ENCODE measurements at regions not wholly inside any gene's neighbourhood (a gene's known extent, or its start where the extent isn't known, plus 50 kb on each side); places are given as distances from the start of the nearest gene placed in this dataset.
"Not testable (repeated sequence)": the region's sequence is repeated elsewhere in the genome, so short reads cannot be mapped to it uniquely, and the experiment has no call there.

DNA sequence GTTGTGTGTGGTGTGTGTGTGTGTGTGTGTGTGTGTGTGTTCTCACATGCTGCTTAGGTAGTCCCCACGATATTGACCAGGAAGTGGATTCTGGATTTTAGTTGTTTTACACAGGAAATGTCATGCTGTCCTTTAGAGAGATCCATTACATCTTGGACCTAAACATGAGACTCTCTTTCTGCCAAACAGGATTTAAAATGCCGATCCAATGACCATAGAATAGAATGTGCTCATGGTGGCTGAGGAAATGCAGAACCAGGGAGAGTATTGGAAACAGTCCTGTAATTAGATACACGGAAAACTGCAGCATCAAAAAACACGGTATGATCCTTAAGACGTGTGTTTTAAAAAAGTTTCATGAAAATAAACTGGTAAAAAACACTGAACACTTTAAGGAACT, 347.8 kb upstream of the FRG1 start:
- TF ChIP-seq, protein P1, sequence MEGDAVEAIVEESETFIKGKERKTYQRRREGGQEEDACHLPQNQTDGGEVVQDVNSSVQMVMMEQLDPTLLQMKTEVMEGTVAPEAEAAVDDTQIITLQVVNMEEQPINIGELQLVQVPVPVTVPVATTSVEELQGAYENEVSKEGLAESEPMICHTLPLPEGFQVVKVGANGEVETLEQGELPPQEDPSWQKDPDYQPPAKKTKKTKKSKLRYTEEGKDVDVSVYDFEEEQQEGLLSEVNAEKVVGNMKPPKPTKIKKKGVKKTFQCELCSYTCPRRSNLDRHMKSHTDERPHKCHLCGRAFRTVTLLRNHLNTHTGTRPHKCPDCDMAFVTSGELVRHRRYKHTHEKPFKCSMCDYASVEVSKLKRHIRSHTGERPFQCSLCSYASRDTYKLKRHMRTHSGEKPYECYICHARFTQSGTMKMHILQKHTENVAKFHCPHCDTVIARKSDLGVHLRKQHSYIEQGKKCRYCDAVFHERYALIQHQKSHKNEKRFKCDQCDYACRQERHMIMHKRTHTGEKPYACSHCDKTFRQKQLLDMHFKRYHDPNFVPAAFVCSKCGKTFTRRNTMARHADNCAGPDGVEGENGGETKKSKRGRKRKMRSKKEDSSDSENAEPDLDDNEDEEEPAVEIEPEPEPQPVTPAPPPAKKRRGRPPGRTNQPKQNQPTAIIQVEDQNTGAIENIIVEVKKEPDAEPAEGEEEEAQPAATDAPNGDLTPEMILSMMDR (conservative IDR thresholded peaks at IDR 0.05; ENCODE audit: low read depth, low read length) = no peak
- no peaks in the 10 kb centered on the region for H3K36me3 ChIP-seq (ENCODE audit: insufficient read depth)
- H3K4me3 ChIP-seq (IDR thresholded peaks at IDR 0.05; ENCODE audit: insufficient read depth, low read depth, low read length) = no peak overlapping the region
- no peaks in the 10 kb centered on the region for H3K79me2 ChIP-seq (ENCODE audit: insufficient read depth, low read depth)
- H4K20me1 ChIP-seq (ENCODE audit: insufficient read depth) = no peaks in the 10 kb centered on the region
- no peaks in the 10 kb centered on the region for H3K27me3 ChIP-seq (ENCODE audit: insufficient read depth, low read depth)
- no peak overlapping the region for H2AFZ ChIP-seq (ENCODE audit: low read depth)
- no peaks in the 10 kb centered on the region for H3K4me1 ChIP-seq (ENCODE audit: low read depth, poor library complexity, severe bottlenecking)
- no peak overlapping the region for H3K27ac ChIP-seq
- H3K4me2 ChIP-seq = no peak overlapping the region
- no peak overlapping the region for H3K9ac ChIP-seq

DNA sequence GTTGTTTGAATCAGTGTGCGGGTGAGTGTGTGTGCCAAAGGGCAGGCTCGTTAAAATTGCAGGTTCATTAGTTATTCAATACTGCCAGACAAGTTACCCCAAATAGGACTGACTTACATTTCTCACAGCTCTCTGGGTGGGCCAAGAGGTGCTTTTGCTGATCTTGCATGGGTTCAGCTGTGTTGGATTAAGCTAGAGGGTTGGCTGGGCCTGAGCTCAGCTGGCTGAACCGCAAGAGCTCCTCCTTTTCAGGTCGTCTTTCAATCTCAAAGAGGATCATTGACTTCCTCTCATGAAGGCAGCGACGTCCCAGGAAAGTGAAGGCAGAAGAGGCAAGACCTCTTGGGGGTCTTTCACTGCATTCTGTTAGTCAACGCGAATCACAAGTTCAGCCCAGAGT, 343.3 kb upstream of the FRG1 start:
- no peak overlapping the region for H3K27ac ChIP-seq
- no peaks in the 10 kb centered on the region for H3K4me1 ChIP-seq (ENCODE audit: low read depth, poor library complexity, severe bottlenecking)
- no peaks in the 10 kb centered on the region for H3K36me3 ChIP-seq (ENCODE audit: insufficient read depth)
- H3K9ac ChIP-seq = no peak overlapping the region
- H3K79me2 ChIP-seq (ENCODE audit: insufficient read depth, low read depth) = no peaks in the 10 kb centered on the region
- H3K27me3 ChIP-seq (ENCODE audit: insufficient read depth, low read depth) = no peaks in the 10 kb centered on the region
- TF ChIP-seq, protein P1 (conservative IDR thresholded peaks at IDR 0.05; ENCODE audit: low read depth, low read length) = no peak
- H3K4me2 ChIP-seq = no peak overlapping the region
- H3K4me3 ChIP-seq (IDR thresholded peaks at IDR 0.05; ENCODE audit: insufficient read depth, low read depth, low read length) = no peak overlapping the region
- H4K20me1 ChIP-seq (ENCODE audit: insufficient read depth) = no peaks in the 10 kb centered on the region
- no peak overlapping the region for H2AFZ ChIP-seq (ENCODE audit: low read depth)

DNA sequence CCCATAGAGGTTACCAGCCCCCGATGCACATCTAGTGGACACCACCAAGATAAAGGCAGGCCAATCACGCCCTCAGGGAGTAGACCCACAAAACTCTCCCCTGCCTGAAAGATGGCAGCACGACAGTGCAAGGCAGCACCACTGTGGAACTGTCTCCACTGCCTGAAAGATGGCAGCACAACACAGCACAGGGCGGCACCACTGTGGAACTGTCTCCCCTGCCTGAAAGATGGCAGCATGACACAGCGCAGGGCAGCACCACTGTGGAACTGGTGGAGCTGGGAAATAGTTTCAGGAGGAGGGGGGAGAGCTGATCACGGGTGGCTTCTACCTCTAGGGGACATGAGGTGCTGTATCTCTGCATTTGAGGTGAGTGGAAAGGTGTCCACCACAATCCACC, 340.4 kb upstream of the FRG1 start:
- Histone ChIP-seq H3K36me3 (ENCODE audit: insufficient read depth) (no peaks in the 10 kb centered on the region), H3K9ac (no peak overlapping the region), H3K27me3 (ENCODE audit: insufficient read depth, low read depth) (no peaks in the 10 kb centered on the region), H3K4me2 (no peak overlapping the region), H4K20me1 (ENCODE audit: insufficient read depth) (no peaks in the 10 kb centered on the region), H3K4me3 (IDR thresholded peaks at IDR 0.05; ENCODE audit: insufficient read depth, low read depth, low read length) (no peak overlapping the region), H3K27ac (no peak overlapping the region), H2AFZ (ENCODE audit: low read depth) (no peak overlapping the region), H3K79me2 (ENCODE audit: insufficient read depth, low read depth) (no peaks in the 10 kb centered on the region), H3K4me1 (ENCODE audit: low read depth, poor library complexity, severe bottlenecking) (no peaks in the 10 kb centered on the region)
- TF ChIP-seq, protein P1 (conservative IDR thresholded peaks at IDR 0.05; ENCODE audit: low read depth, low read length) = no peak

DNA sequence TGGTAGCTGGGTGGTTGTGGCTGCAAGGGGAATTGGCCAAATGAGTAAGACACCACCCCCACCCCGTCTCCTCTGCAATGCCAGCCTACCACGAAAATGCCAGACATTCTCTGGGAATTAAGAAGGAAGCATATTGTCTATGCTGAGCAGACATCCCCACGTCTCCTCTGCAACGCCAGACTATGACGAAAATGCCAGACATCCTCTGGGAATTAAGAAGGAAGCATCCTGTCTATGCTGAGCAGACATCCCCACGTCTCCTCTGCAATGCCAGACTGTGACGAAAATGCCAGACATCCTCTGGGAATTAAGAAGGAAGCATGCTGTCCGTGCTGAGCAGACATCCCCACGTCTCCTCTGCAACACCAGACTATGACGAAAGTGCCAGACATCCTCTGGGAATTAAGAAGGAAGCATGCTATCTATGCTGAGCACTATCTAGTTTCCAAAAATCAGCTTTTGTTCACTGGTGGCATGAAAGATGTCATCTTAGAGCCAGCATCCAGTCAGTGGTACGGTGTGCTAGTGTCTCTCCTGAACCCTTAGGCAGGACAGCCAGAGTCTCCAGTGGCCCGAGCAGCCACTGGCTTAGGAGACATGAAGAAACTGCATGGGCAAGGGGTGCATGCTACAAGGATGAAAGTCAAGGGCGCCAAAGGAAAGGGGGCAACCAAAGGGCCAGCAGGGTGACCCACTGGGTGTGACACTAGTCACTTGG, 339.8 kb upstream of the FRG1 start:
- Histone ChIP-seq H3K4me2 (no peak overlapping the region), H3K79me2 (ENCODE audit: insufficient read depth, low read depth) (no peaks in the 10 kb centered on the region), H3K9ac (no peak overlapping the region), H4K20me1 (ENCODE audit: insufficient read depth) (no peaks in the 10 kb centered on the region), H3K27ac (no peak overlapping the region), H3K4me1 (ENCODE audit: low read depth, poor library complexity, severe bottlenecking) (no peaks in the 10 kb centered on the region), H3K36me3 (ENCODE audit: insufficient read depth) (no peaks in the 10 kb centered on the region), H3K4me3 (IDR thresholded peaks at IDR 0.05; ENCODE audit: insufficient read depth, low read depth, low read length) (no peak overlapping the region), H2AFZ (ENCODE audit: low read depth) (no peak overlapping the region), H3K27me3 (ENCODE audit: insufficient read depth, low read depth) (no peaks in the 10 kb centered on the region)
- TF ChIP-seq, protein P1 (conservative IDR thresholded peaks at IDR 0.05; ENCODE audit: low read depth, low read length) = no peak

DNA sequence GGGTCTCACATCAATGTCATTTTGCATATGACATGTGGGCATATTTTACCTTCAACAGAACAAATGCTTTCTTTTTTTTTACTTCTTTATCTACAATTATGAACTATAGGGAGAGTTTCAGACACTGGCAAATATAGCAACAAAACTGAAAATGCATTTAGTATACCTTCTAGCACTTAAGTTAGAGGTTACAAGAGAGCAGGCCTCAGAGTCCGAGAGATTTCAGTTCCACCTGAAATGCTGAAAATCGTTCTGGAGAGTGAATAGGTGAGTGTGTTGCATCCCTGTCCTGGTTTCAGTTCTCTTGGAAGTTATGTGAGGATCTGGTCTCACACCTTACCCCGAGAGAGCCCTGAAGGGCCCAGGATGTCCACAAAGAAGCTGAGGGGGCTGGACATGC, 337.8 kb upstream of the FRG1 start:
- not testable (repeated sequence) for H3K4me1 ChIP-seq (ENCODE audit: low read depth, poor library complexity, severe bottlenecking); H2AFZ ChIP-seq (ENCODE audit: low read depth); H4K20me1 ChIP-seq (ENCODE audit: insufficient read depth); H3K4me3 ChIP-seq (IDR thresholded peaks at IDR 0.05; ENCODE audit: insufficient read depth, low read depth, low read length); H3K27ac ChIP-seq; H3K79me2 ChIP-seq (ENCODE audit: insufficient read depth, low read depth); H3K9ac ChIP-seq; H3K4me2 ChIP-seq; H3K36me3 ChIP-seq (ENCODE audit: insufficient read depth); H3K27me3 ChIP-seq (ENCODE audit: insufficient read depth, low read depth)

DNA sequence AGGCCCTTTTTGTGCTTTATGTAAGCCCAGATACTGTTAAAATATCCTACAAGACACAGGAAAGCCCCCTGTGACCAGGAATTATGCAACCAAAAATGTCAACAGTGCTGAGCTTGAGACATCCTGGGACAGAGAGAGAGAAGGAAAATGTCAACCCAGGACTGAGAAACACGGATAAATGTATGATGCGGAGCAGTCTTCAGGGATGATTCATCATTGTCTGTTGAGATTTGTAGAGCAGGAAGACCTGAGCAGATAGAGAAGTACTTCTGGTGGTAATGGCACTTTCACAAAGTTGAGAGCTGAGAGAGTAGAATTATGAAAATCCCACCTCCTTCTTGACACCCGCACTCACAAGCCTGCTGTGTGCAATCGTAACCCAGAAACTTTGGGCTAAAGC, 330.1 kb upstream of the FRG1 start:
- not testable (repeated sequence) for H3K36me3 ChIP-seq (ENCODE audit: insufficient read depth); H4K20me1 ChIP-seq (ENCODE audit: insufficient read depth); H3K4me1 ChIP-seq (ENCODE audit: low read depth, poor library complexity, severe bottlenecking); H3K27ac ChIP-seq; H3K9ac ChIP-seq; H3K27me3 ChIP-seq (ENCODE audit: insufficient read depth, low read depth); H3K79me2 ChIP-seq (ENCODE audit: insufficient read depth, low read depth); H3K4me2 ChIP-seq; H3K4me3 ChIP-seq (IDR thresholded peaks at IDR 0.05; ENCODE audit: insufficient read depth, low read depth, low read length); H2AFZ ChIP-seq (ENCODE audit: low read depth)
